WERI-Rb-1 (cell line): ENCODE measurements at regions not wholly inside any gene's neighbourhood (a gene's known extent, or its start where the extent isn't known, plus 50 kb on each side); places are given as distances from the start of the nearest gene placed in this dataset.

ENCODE experiments used
- DNase-seq: peaks from one replicate; pipeline ENCODE4 v3.0.0-alpha.2; 2020
- H3K27ac ChIP-seq: fragments of 250-450 bp; sonication (Bioruptor Pico); 2 replicates; pipeline ENCODE4 v1.5.1; 2020; ENCODE audit warnings: mild to moderate bottlenecking, moderate library complexity
- H3K27me3 ChIP-seq: fragments of 250-450 bp; sonication (Bioruptor Pico); 2 replicates; pipeline ENCODE4 v1.5.1; 2021; ENCODE audit warnings: mild to moderate bottlenecking, low read depth, moderate library complexity; ENCODE audit not compliant: insufficient read depth, severe bottlenecking
- H3K36me3 ChIP-seq: fragments of 250-450 bp; sonication (Bioruptor Pico); 2 replicates; pipeline ENCODE4 v1.5.1; 2020; ENCODE audit warnings: mild to moderate bottlenecking, moderate library complexity
- H3K4me3 ChIP-seq: 2 replicates; pipeline ENCODE4 v1.5.1; 2011; ENCODE audit warnings: low read depth, mild to moderate bottlenecking, control low read depth, low read length
- H3K9me3 ChIP-seq: fragments of 250-450 bp; sonication (Bioruptor Pico); 2 replicates; pipeline ENCODE4 v1.5.1; 2021; ENCODE audit warnings: mild to moderate bottlenecking, moderate library complexity; ENCODE audit not compliant: severe bottlenecking
- TF ChIP-seq, protein P1 (sequence below): IDR thresholded peaks from 2 replicates; pipeline ENCODE4 v1.5.1; 2011; ENCODE audit warnings: low read depth, mild to moderate bottlenecking, control low read depth, inconsistent platforms, low read length

DNA sequence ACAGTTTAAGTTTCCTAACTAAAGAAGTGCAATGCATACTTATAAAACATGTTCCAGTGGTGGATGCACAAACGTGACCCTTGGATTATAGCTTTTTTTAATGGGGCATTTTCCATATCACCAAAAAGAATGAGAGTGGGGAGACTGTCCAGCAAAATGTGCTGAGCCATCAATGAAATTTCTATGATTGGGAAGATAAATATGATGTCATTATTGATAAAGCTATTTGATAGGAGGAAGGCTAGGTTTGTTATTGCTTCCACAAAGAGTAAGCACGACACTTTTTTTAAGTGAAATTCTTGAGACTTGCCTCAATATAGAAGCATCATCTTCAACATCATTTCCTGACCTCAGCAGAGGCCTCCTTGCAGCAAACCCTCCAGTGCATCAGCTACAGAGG, 174.6 kb upstream of the CLEC14A start:
- Histone ChIP-seq H3K27ac (no peak overlapping the region), H3K27me3 (peaks cover 40% of the 10 kb centered on the region), H3K4me3 (no peak overlapping the region), H3K9me3 (no peaks in the 10 kb centered on the region), H3K36me3 (no peaks in the 10 kb centered on the region)
- DNase-seq: no peak
- TF ChIP-seq, protein P1, sequence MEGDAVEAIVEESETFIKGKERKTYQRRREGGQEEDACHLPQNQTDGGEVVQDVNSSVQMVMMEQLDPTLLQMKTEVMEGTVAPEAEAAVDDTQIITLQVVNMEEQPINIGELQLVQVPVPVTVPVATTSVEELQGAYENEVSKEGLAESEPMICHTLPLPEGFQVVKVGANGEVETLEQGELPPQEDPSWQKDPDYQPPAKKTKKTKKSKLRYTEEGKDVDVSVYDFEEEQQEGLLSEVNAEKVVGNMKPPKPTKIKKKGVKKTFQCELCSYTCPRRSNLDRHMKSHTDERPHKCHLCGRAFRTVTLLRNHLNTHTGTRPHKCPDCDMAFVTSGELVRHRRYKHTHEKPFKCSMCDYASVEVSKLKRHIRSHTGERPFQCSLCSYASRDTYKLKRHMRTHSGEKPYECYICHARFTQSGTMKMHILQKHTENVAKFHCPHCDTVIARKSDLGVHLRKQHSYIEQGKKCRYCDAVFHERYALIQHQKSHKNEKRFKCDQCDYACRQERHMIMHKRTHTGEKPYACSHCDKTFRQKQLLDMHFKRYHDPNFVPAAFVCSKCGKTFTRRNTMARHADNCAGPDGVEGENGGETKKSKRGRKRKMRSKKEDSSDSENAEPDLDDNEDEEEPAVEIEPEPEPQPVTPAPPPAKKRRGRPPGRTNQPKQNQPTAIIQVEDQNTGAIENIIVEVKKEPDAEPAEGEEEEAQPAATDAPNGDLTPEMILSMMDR: no peak

DNA sequence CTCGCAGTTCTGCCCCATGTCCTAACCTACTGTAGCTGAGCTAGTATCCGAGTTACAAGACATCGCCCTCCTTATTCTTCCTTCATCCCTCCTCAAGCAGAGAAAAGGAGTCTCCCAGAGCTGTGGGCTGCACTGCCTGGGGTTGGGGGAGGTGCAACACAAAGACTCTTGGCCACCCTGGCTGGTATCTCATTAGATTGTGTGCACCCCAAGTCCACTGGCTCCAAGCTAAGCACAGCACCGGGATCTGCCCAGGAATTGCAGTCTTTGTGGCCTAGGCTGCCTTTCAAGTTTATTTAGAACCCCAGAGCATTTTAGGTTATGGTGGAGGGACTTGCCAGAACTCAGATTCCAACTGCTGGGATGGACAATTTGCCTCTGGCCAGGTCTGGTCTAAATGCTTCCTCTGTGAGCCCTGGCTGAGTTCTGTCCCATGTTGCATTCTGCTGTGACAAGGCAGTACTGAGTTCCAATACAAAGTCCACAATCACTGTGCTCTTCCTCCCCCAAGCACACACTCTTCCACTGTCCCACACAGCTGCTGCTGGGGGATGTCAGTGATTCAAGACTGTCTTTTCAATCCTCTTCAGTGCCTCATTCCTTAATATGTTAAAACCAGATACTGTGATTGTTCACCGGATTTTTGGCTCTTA, 169.6 kb upstream of the CLEC14A start:
- TF ChIP-seq, protein P1: no peak
- H3K27me3 ChIP-seq: peaks cover 17% of the 10 kb centered on the region
- no peaks in the 10 kb centered on the region for H3K36me3 ChIP-seq
- no peak for DNase-seq
- H3K4me3 ChIP-seq: no peak overlapping the region
- no peak overlapping the region for H3K27ac ChIP-seq
- no peaks in the 10 kb centered on the region for H3K9me3 ChIP-seq

DNA sequence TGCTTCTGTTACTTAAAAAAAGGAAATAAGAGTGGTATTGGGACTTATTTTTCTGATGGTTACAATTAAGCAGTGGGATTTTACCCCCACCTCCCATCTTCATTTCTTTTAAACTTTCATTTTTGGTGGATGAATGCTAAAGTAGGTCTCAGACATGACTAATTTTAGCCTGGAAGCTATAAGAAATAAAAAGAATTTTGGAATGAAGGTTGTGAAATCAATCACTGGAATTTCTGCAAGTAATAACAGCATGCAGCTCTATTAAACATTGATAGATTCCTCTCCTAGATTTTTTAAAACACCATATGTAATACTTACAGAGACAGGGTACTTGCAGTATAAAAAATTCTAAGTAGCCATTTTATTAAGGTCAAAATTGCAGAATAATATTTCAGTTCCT, 164.2 kb upstream of the CLEC14A start:
- H3K27me3 ChIP-seq: peaks cover 13% of the 10 kb centered on the region
- H3K36me3 ChIP-seq: no peaks in the 10 kb centered on the region
- H3K27ac ChIP-seq: no peak overlapping the region
- H3K9me3 ChIP-seq: no peaks in the 10 kb centered on the region
- TF ChIP-seq, protein P1: no peak
- no peak for DNase-seq
- H3K4me3 ChIP-seq: no peak overlapping the region

DNA sequence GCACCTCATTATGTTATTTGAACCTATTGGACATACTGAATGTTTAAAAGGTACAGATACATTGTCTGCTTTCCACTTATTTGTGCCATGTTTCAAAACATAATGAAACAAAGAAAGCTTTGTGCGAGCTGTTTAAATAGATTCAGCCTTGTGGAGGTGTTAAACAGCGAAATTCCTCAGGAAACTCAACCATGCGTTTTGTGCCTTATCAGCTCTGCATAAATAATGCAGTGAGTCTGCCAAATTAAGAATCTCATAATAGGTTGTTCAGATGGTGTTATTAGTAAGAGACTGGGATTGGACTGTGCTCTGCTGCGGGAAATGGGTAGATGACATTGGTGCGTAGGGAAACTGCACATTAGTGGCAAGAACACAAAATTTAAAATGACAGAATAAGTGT, 163.7 kb upstream of the CLEC14A start:
- Histone ChIP-seq H3K4me3 (no peak overlapping the region), H3K27ac (no peak overlapping the region), H3K36me3 (no peaks in the 10 kb centered on the region), H3K9me3 (no peaks in the 10 kb centered on the region), H3K27me3 (peaks cover 13% of the 10 kb centered on the region)
- DNase-seq: no peak
- TF ChIP-seq, protein P1: no peak

DNA sequence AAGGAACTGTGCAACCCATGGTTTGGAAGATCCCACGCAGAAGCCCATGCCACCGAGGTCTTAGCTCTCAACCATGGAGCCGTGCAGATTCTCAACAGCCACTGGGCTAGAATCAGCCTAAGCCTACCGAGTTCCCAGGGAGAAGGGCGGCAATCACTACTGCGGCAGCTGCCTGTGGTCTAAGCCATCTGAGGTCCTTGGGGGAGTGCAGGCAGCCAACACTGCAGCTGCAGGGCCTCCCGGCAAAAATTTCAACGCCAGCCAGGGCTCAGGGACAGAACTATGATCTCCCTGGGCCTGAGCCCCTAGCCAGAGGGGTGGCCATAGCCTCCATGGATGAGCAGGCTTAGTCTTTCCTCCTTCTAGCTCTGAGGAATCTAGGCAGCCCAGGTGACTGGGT, 156.8 kb upstream of the CLEC14A start:
- Histone ChIP-seq H3K9me3 (no peaks in the 10 kb centered on the region), H3K27ac (no peak overlapping the region), H3K4me3 (no peak overlapping the region), H3K27me3 (peaks cover 46% of the 10 kb centered on the region), H3K36me3 (no peaks in the 10 kb centered on the region)
- DNase-seq: no peak
- TF ChIP-seq, protein P1: no peak

DNA sequence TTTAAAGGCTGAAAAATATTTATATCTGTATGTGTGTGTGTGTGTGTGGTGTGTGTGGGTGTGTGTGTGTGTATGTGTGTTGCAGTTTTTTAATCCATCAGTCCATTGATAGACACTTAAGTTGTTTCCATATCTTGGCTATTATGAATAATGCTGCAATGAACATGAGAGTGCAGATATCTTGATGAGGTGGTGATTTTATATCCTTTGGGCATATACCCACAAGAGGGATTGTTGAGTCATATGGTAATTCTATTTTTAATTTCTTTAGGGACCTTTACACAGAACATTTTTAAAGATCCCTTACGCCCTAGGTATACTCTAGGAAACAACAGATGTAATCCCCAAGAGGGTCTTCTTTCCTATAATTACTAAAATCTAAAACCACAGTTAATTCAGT, 154.5 kb upstream of the CLEC14A start:
- Histone ChIP-seq H3K4me3 (no peak overlapping the region), H3K27me3 (peaks cover 58% of the 10 kb centered on the region), H3K9me3 (no peaks in the 10 kb centered on the region), H3K36me3 (no peaks in the 10 kb centered on the region), H3K27ac (no peak overlapping the region)
- TF ChIP-seq, protein P1: no peak
- no peak for DNase-seq
